Esophagus squamous epithelium (tissue), 5 donors: ENCODE measurements at regions not wholly inside any gene's neighbourhood (a gene's known extent, or its start where the extent isn't known, plus 50 kb on each side); places are given as distances from the start of the nearest gene placed in this dataset.

ENCODE experiments used
- DNase-seq: peaks from one replicate; lab custom pipeline; 2025; lab: John Stamatoyannopoulos, UW
- H3K27ac ChIP-seq, 4 donors: fragments of 200-600 bp; sonication (generic); one replicate each; pipeline ENCODE4 v1.5.1; 2016 to 2019; ENCODE audit warnings: mild to moderate bottlenecking in 1 of 4
- H3K27me3 ChIP-seq, 4 donors: fragments of 200-600 bp; sonication (generic); 1 replicate in 3 of 4; 2 replicates in 1 of 4; pipeline versions ENCODE4 v1.5.1 to v1.6.0; 2017 to 2021; ENCODE audit warnings: antibody characterized with exemption in 1 of 4
- H3K36me3 ChIP-seq, 3 donors: fragments of 200-600 bp; sonication (generic); one replicate each; pipeline ENCODE4 v1.5.1; 2016 to 2019
- H3K4me1 ChIP-seq, 3 donors: fragments of 200-600 bp; sonication (generic); one replicate each; pipeline ENCODE4 v1.5.1; 2017 to 2019
- H3K4me3 ChIP-seq, 4 donors: fragments of 200-600 bp; sonication (generic); 1 replicate in 3 of 4; 2 replicates in 1 of 4; pipeline ENCODE4 v1.5.1; 2016 to 2019; ENCODE audit warnings: mild to moderate bottlenecking in 2 of 4, moderate library complexity in 1 of 4
- H3K9me3 ChIP-seq, 3 donors: fragments of 200-600 bp; sonication (generic); one replicate each; pipeline ENCODE4 v1.5.1; 2016 to 2019
- POLR2A ChIP-seq, 4 donors: fragments of 450-650 bp; IDR thresholded peaks; one replicate each; pipeline ENCODE4 v1.6.1; 2017; ENCODE audit warnings: antibody characterized with exemption in 4 of 4, mild to moderate bottlenecking in 4 of 4, moderate library complexity in 3 of 4
- WGBS, 2 donors: methylation state at CpG; one replicate each; pipeline ENCODE4 v1.1.5; 2018; 5-methylcytosine and 5-hydroxymethylcytosine counted together
- intact Hi-C: fragments of 100-400 bp; cut with DNase I; formaldehyde crosslinking; loops from one replicate; pipeline ENCODE4 v1.15.0; 2022
- TF ChIP-seq, protein P1 (sequence below), 6 experiments: fragments of 450-650 bp in 4 of 6; fragments of 200-600 bp in 2 of 6; sonication (generic) in 2 of 6; IDR thresholded peaks; one replicate each; pipeline ENCODE4 v1.5.1; 2016 to 2019; ENCODE audit warnings: antibody characterized with exemption in 6 of 6, mild to moderate bottlenecking in 4 of 6, moderate library complexity in 4 of 6
- donor health status: DM: yes; HTN: yes; CAD: no.

DNA sequence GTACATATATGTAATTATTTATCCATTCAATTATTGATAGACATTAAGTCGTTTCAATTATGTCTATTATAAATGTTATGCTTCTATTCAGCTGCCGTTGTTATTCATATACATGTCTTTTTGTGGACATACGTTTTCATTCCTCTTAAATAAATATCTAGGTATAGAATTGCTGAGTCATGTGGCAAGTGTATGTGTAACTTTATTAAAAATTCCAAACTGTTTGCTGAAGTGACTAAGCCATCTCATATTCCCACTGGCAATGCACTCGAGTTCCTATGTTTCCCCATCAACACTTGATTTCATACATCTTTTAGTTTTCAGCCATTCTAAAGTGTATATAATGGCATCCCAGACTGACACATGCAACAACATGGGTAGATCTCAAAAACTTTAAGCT, 739.7 kb upstream of the POU3F2 start:
- intact Hi-C loops: no loop called here
- WGBS, 2 donors: 49 to 54% methylated on average over 4 of the region's 4 CpGs
- no peak for DNase-seq
- Histone ChIP-seq H3K4me3 (no peak overlapping the region), H3K9me3 (no peaks in the 10 kb centered on the region), H3K4me1 (no peaks in the 10 kb centered on the region), H3K27ac (no peak overlapping the region), H3K36me3 (no peaks in the 10 kb centered on the region), H3K27me3 (no peaks in the 10 kb centered on the region)
- TF ChIP-seq, protein P1, sequence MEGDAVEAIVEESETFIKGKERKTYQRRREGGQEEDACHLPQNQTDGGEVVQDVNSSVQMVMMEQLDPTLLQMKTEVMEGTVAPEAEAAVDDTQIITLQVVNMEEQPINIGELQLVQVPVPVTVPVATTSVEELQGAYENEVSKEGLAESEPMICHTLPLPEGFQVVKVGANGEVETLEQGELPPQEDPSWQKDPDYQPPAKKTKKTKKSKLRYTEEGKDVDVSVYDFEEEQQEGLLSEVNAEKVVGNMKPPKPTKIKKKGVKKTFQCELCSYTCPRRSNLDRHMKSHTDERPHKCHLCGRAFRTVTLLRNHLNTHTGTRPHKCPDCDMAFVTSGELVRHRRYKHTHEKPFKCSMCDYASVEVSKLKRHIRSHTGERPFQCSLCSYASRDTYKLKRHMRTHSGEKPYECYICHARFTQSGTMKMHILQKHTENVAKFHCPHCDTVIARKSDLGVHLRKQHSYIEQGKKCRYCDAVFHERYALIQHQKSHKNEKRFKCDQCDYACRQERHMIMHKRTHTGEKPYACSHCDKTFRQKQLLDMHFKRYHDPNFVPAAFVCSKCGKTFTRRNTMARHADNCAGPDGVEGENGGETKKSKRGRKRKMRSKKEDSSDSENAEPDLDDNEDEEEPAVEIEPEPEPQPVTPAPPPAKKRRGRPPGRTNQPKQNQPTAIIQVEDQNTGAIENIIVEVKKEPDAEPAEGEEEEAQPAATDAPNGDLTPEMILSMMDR (IDR thresholded peaks at IDR 0.05): no peak
- no peak for TF ChIP-seq POLR2A (IDR thresholded peaks at IDR 0.05)

DNA sequence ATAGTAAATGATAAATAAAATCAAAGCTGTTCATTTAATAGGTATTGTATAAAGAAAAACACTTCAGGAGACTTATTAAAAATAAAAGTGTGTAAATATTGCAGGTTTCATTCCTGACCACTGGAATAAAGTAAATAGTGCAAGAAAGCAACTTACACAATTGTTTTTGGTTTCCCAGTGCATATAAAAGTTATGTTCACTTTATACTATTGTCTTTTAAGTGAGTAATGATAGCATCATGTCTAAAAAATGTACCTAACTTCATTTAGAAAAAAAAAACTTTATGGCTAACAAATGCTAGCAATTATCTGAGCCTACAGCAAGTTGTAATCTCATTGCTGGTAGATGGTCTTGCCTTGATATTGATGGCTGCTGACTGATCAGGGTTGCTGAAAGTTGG, 726.6 kb upstream of the POU3F2 start:
- no peaks in the 10 kb centered on the region for H3K27me3 ChIP-seq
- no peak overlapping the region for H3K4me3 ChIP-seq
- DNase-seq: no peak
- intact Hi-C loops: no loop called here
- peaks cover 0 to 4% (median 0%) of the 10 kb centered on the region in 3 donors for H3K9me3 ChIP-seq
- TF ChIP-seq, protein P1 (IDR thresholded peaks at IDR 0.05): no peak
- no peak for TF ChIP-seq POLR2A (IDR thresholded peaks at IDR 0.05)
- no peaks in the 10 kb centered on the region for H3K4me1 ChIP-seq
- no peak overlapping the region for H3K27ac ChIP-seq
- no peaks in the 10 kb centered on the region for H3K36me3 ChIP-seq

DNA sequence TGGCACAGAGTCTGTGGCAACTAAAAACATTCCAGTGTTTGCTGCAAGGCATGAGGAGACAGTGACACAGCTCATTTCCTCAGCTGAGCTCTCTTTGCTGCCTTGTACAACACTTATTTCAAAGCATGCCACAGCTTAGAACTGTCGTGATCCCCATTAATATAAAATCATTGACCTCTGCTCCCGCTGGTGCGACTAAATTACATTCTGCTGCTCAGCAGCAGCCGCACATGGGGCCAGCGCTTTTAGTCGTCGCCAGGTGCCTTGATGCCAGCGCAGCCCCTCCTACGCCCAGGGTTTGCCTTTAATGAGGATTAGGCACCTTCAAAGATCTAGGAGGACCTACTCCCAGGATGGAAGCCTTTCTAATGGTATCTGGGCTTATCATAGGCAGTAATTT, 717.9 kb upstream of the POU3F2 start:
- Histone ChIP-seq H3K27me3 (no peaks in the 10 kb centered on the region), H3K36me3 (no peaks in the 10 kb centered on the region), H3K4me1 (no peaks in the 10 kb centered on the region), H3K9me3 (no peaks in the 10 kb centered on the region), H3K27ac (no peak overlapping the region), H3K4me3 (no peak overlapping the region)
- TF ChIP-seq, protein P1 (IDR thresholded peaks at IDR 0.05): no peak
- no peak for TF ChIP-seq POLR2A (IDR thresholded peaks at IDR 0.05)
- 90% methylated on average over 8 to 9 of the region's 9 CpGs for WGBS, 2 donors
- DNase-seq: no peak
- intact Hi-C loops: no loop called here

DNA sequence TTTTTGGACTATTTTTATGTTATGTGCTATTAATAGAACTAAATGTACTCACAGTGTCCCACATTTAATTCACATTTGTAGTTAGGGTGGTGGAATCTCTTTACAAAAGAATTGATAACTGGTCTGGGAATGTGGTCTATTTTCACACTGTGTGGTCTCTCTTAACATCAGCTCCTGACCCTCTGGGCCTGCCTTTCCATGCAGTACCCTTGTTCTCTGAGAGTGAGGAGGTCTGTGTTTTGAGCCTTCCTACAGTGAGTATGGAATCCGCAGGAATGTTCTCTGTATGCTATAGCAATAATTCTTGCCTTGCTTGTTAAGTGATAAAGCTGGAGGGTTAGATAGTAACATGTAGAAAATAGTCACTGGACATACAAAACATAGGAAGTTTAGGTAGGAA, 717.3 kb upstream of the POU3F2 start:
- H3K4me3 ChIP-seq: no peak overlapping the region
- WGBS, 2 donors: 47 to 70% methylated on average over 1 of the region's 1 CpG
- no peaks in the 10 kb centered on the region for H3K27me3 ChIP-seq
- no peaks in the 10 kb centered on the region for H3K9me3 ChIP-seq
- no peaks in the 10 kb centered on the region for H3K4me1 ChIP-seq
- no peaks in the 10 kb centered on the region for H3K36me3 ChIP-seq
- intact Hi-C loops: no loop called here
- no peak overlapping the region for H3K27ac ChIP-seq
- TF ChIP-seq, protein P1 (IDR thresholded peaks at IDR 0.05): no peak
- no peak for TF ChIP-seq POLR2A (IDR thresholded peaks at IDR 0.05)
- DNase-seq: no peak

DNA sequence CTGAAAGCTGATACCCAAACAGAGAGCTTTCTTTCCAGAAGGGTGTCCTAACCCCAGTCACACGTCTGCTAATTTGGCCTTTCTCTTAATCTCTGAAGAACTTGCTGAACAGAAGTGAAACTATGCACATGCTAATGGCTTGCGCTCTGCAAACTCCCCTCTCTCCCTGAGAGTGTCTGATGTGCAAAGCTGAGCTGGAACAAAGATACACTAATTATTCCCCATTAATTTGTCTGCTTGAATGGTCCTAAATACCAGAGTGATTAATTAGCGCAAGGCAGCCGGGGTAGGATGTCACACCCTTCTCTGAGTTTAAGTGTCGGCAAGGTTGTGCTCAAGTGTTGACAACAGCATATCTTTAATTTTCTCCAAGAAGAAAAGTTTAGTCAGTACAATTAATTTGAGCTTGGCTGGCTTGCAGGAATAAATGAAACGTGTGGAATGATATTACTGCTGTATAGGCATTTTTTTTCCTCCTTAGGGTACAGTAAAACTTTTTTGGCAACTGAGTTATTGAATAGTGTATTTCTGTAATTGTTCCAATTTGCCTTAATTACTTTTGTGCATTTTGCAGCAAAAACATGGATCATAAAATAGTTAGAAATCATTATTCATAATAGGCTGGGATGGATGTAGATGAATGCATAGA, 715.9 kb upstream of the POU3F2 start:
- Histone ChIP-seq H3K4me3 (no peak overlapping the region), H3K4me1 (no peaks in the 10 kb centered on the region), H3K36me3 (no peaks in the 10 kb centered on the region), H3K27ac (no peak overlapping the region), H3K9me3 (no peaks in the 10 kb centered on the region), H3K27me3 (no peaks in the 10 kb centered on the region)
- no peak for TF ChIP-seq POLR2A (IDR thresholded peaks at IDR 0.05)
- TF ChIP-seq, protein P1 (IDR thresholded peaks at IDR 0.05): no peak
- 50 to 56% methylated on average over 6 of the region's 6 CpGs for WGBS, 2 donors
- no peak for DNase-seq
- intact Hi-C loops: no loop called here
